Trophoblast cell (in vitro differentiated cells and primary cell): ENCODE measurements at regions not wholly inside any gene's neighbourhood (a gene's known extent, or its start where the extent isn't known, plus 50 kb on each side); places are given as distances from the start of the nearest gene placed in this dataset.

Experiments used
- DNase-seq, 2 donors: peaks; one replicate each; pipeline ENCODE4 v3.0.0-alpha.2; 2016
- H2AFZ ChIP-seq: 2 replicates; pipeline ENCODE4 v1.6.1; 2013; ENCODE audit warnings: low read length, moderate library complexity, mild to moderate bottlenecking; ENCODE audit not compliant: insufficient read depth, poor library complexity
- H2AK5ac ChIP-seq: 2 replicates; pipeline ENCODE4 v1.6.1; 2013; ENCODE audit warnings: mild to moderate bottlenecking, low read length
- H2BK120ac ChIP-seq: 2 replicates; pipeline ENCODE4 v1.6.1; 2013; ENCODE audit warnings: low read length, mild to moderate bottlenecking, moderate library complexity; ENCODE audit not compliant: insufficient read depth, poor library complexity
- H2BK12ac ChIP-seq: 2 replicates; pipeline ENCODE4 v1.6.1; 2013; ENCODE audit warnings: mild to moderate bottlenecking, low read length, moderate library complexity
- H2BK5ac ChIP-seq: 2 replicates; pipeline ENCODE4 v1.6.1; 2013; ENCODE audit warnings: low read length, low read depth, moderate library complexity, mild to moderate bottlenecking; ENCODE audit not compliant: poor library complexity
- H3K14ac ChIP-seq: 2 replicates; pipeline ENCODE4 v1.6.1; 2013; ENCODE audit warnings: mild to moderate bottlenecking, low read length
- H3K18ac ChIP-seq: 2 replicates; pipeline ENCODE4 v1.6.1; 2013; ENCODE audit warnings: mild to moderate bottlenecking, low read length
- H3K23ac ChIP-seq: 2 replicates; pipeline ENCODE4 v1.6.1; 2013; ENCODE audit warnings: low read length
- H3K27ac ChIP-seq: 2 replicates; pipeline ENCODE4 v1.5.1; 2013; ENCODE audit warnings: low read depth, mild to moderate bottlenecking, inconsistent platforms, low read length, moderate library complexity
- H3K27me3 ChIP-seq: 2 replicates; pipeline ENCODE4 v1.6.1; 2013; ENCODE audit warnings: inconsistent platforms, mild to moderate bottlenecking, low read length, moderate library complexity; ENCODE audit not compliant: insufficient read depth
- H3K36me3 ChIP-seq, 2 experiments: 1 replicate in 1 of 2; 2 replicates in 1 of 2; pipeline ENCODE4 v1.6.1; 2013; ENCODE audit warnings: low read length in 2 of 2, mild to moderate bottlenecking in 2 of 2, moderate library complexity in 1 of 2; ENCODE audit not compliant: insufficient read depth in 2 of 2, control insufficient read depth in 1 of 2
- H3K4ac ChIP-seq: 2 replicates; pipeline ENCODE4 v1.6.1; 2013; ENCODE audit warnings: low read depth, mild to moderate bottlenecking, low read length, moderate library complexity
- H3K4me1 ChIP-seq, 2 experiments: 1 replicate in 1 of 2; 2 replicates in 1 of 2; pipeline ENCODE4 v1.6.1; 2013; ENCODE audit warnings: low read length in 2 of 2, mild to moderate bottlenecking in 2 of 2, moderate library complexity in 1 of 2; ENCODE audit not compliant: insufficient read depth in 2 of 2, control insufficient read depth in 1 of 2
- H3K4me2 ChIP-seq: 2 replicates; pipeline ENCODE4 v1.6.1; 2013; ENCODE audit warnings: inconsistent platforms, mild to moderate bottlenecking, low read length, moderate library complexity
- H3K4me3 ChIP-seq: 2 replicates; pipeline ENCODE4 v1.5.1; 2013; ENCODE audit warnings: mild to moderate bottlenecking, low read depth, low read length, inconsistent platforms
- H3K79me1 ChIP-seq: one replicate; pipeline ENCODE4 v1.6.1; 2013; ENCODE audit warnings: low read length
- H3K79me2 ChIP-seq: 2 replicates; pipeline ENCODE4 v1.6.1; 2013; ENCODE audit warnings: low read length, mild to moderate bottlenecking; ENCODE audit not compliant: control insufficient read depth, insufficient read depth, poor library complexity
- H3K9ac ChIP-seq: 2 replicates; pipeline ENCODE4 v1.6.1; 2013; ENCODE audit warnings: mild to moderate bottlenecking, low read length
- H3K9me3 ChIP-seq: 2 replicates; pipeline ENCODE4 v1.6.1; 2013; ENCODE audit warnings: low read depth, mild to moderate bottlenecking, control low read depth, inconsistent platforms, low read length; ENCODE audit not compliant: insufficient read depth
- H4K12ac ChIP-seq: 2 replicates; pipeline ENCODE4 v1.6.1; 2013; ENCODE audit warnings: low read depth, mild to moderate bottlenecking, low read length, moderate library complexity
- H4K8ac ChIP-seq: 2 replicates; pipeline ENCODE4 v1.6.1; 2013; ENCODE audit warnings: low read depth, mild to moderate bottlenecking, low read length, moderate library complexity
- H4K91ac ChIP-seq: one replicate; pipeline ENCODE4 v1.6.1; 2013; ENCODE audit warnings: low read depth, mild to moderate bottlenecking, low read length, moderate library complexity
- WGBS: extraction: QIAGEN DNeasy Blood & Tissue Kit; methylation state at CpG from one replicate; pipeline ENCODE4 v1.1.7; 2013; ENCODE audit warnings: missing lambda C conversion rate; ENCODE audit not compliant: insufficient read length, insufficient coverage; ENCODE audit errors: extremely low coverage; 5-methylcytosine and 5-hydroxymethylcytosine counted together

- Histone ChIP-seq H3K4ac (no peak overlapping the region), H4K12ac (no peak overlapping the region), H3K14ac (no peak overlapping the region), H2AFZ (no peak overlapping the region), H3K27ac (no peak overlapping the region), H3K4me1 (no peaks in the 10 kb centered on the region), H3K4me3 (no peak overlapping the region), H2BK12ac (no peak overlapping the region), H3K9ac (no peak overlapping the region), H4K91ac (no peak overlapping the region), H2BK120ac (no peak overlapping the region), H3K36me3 (no peaks in the 10 kb centered on the region), H2BK5ac (no peak overlapping the region), H4K8ac (no peak overlapping the region), H3K27me3 (no peaks in the 10 kb centered on the region), H3K79me1 (no peaks in the 10 kb centered on the region), H3K9me3 (no peaks in the 10 kb centered on the region), H3K18ac (no peak overlapping the region), H2AK5ac (no peak overlapping the region), H3K79me2 (no peaks in the 10 kb centered on the region), H3K23ac (no peak overlapping the region), H3K4me2 (no peak overlapping the region)
- no CpG with 5 or more reads among the region's 1 CpG for WGBS
- no peak for DNase-seq
Measured at GRCh38 chr15:97099040-97099439, 768.5 kb downstream of the NR2F2 start.

DNA sequence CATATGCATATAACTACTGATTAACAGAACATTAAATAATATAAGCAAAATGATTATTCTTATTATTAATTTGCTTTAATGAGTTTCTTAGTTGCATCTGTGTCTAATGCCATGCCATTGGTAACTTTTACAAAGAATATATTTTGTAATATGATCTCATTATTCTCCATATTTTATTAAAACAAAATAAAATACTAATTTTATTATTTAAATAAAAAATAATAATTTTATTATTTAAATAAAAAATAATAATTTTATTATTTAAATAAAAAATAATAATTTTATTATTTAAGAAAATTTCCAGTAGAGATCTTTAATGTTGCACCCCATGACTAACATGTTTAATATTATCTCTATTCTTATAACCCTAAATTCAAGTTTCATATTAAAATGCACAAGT lies 771.1 kb downstream of the NR2F2 start:
- Histone ChIP-seq H2AK5ac (no peak overlapping the region), H3K9me3 (no peaks in the 10 kb centered on the region), H3K79me2 (no peaks in the 10 kb centered on the region), H3K4me1 (no peaks in the 10 kb centered on the region), H3K27ac (no peak overlapping the region), H3K4ac (no peak overlapping the region), H4K91ac (no peak overlapping the region), H3K4me2 (no peak overlapping the region), H2BK5ac (no peak overlapping the region), H4K8ac (no peak overlapping the region), H2BK12ac (no peak overlapping the region), H4K12ac (no peak overlapping the region), H3K14ac (no peak overlapping the region), H3K36me3 (no peaks in the 10 kb centered on the region), H3K23ac (no peak overlapping the region), H2BK120ac (no peak overlapping the region), H3K27me3 (no peaks in the 10 kb centered on the region), H3K9ac (no peak overlapping the region), H3K79me1 (no peaks in the 10 kb centered on the region), H3K18ac (no peak overlapping the region), H3K4me3 (no peak overlapping the region), H2AFZ (no peak overlapping the region)
- no peak for DNase-seq

GRCh38 chr15:97114900-97115760 lies 784.6 kb downstream of the NR2F2 start:
- H3K9me3 ChIP-seq = no peaks in the 10 kb centered on the region
- no peak overlapping the region for H3K4me3 ChIP-seq
- no peak overlapping the region for H3K27ac ChIP-seq
- H4K91ac ChIP-seq = no peak overlapping the region
- no peak overlapping the region for H3K14ac ChIP-seq
- DNase-seq = no peak
- H3K9ac ChIP-seq = no peak overlapping the region
- no peaks in the 10 kb centered on the region for H3K27me3 ChIP-seq
- H3K23ac ChIP-seq = no peak overlapping the region
- H3K36me3 ChIP-seq = no peaks in the 10 kb centered on the region
- H3K4me1 ChIP-seq = no peaks in the 10 kb centered on the region
- H2BK120ac ChIP-seq = no peak overlapping the region
- no peak overlapping the region for H3K4me2 ChIP-seq
- no CpG with 5 or more reads among the region's 9 CpGs for WGBS
- no peak overlapping the region for H2BK5ac ChIP-seq
- no peak overlapping the region for H2BK12ac ChIP-seq
- H4K12ac ChIP-seq = no peak overlapping the region
- H3K79me2 ChIP-seq = no peaks in the 10 kb centered on the region
- H2AK5ac ChIP-seq = no peak overlapping the region
- no peak overlapping the region for H2AFZ ChIP-seq
- no peak overlapping the region for H4K8ac ChIP-seq
- no peak overlapping the region for H3K4ac ChIP-seq
- H3K18ac ChIP-seq = no peak overlapping the region
- H3K79me1 ChIP-seq = no peaks in the 10 kb centered on the region

DNA sequence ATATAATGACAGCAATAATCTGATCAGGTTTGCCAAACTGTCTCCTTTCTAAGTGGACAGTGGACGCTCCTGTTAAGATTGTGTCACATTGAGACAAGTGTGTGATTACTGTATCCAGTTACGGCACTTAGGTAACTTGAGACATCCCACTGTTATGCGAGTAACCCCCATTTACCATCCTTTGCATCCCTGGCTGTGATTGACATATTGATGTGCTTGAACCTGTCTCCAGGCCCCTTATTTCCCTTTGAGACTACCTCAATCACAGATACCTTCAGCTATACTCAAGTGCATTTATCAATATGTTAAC lies 785.2 kb downstream of the NR2F2 start:
- Histone ChIP-seq H3K9ac (no peak overlapping the region), H4K12ac (no peak overlapping the region), H2AK5ac (no peak overlapping the region), H3K4me3 (no peak overlapping the region), H3K36me3 (no peaks in the 10 kb centered on the region), H2BK12ac (no peak overlapping the region), H2AFZ (no peak overlapping the region), H3K4me1 (no peaks in the 10 kb centered on the region), H2BK5ac (no peak overlapping the region), H3K79me2 (no peaks in the 10 kb centered on the region), H3K27ac (no peak overlapping the region), H3K14ac (no peak overlapping the region), H4K8ac (no peak overlapping the region), H2BK120ac (no peak overlapping the region), H3K9me3 (no peaks in the 10 kb centered on the region), H3K4ac (no peak overlapping the region), H3K79me1 (no peaks in the 10 kb centered on the region), H4K91ac (no peak overlapping the region), H3K18ac (no peak overlapping the region), H3K4me2 (no peak overlapping the region), H3K23ac (no peak overlapping the region), H3K27me3 (no peaks in the 10 kb centered on the region)
- DNase-seq = no peak
- no CpG with 5 or more reads among the region's 3 CpGs for WGBS
